HG03432 (cell line): ENCODE measurements at regions not wholly inside any gene's neighbourhood (a gene's known extent, or its start where the extent isn't known, plus 50 kb on each side); places are given as distances from the start of the nearest gene placed in this dataset.
"Not testable (repeated sequence)": the region's sequence is repeated elsewhere in the genome, so short reads cannot be mapped to it uniquely, and the experiment has no call there.

Experiments
- ATAC-seq: cut with Tn5 transposase; IDR thresholded peaks from one replicate; pipeline ENCODE4 v1.9.1; 2021; ENCODE audit warnings: mild to moderate bottlenecking, moderate library complexity; ENCODE audit not compliant: unreplicated experiment

GRCh38 chr14:27546111-27546510 lies 948.3 kb upstream of the NOVA1 start:
- no peak for ATAC-seq

- ATAC-seq: no peak
These were observed 956.0 kb upstream of the NOVA1 start for GRCh38 chr14:27553790-27554189.

DNA sequence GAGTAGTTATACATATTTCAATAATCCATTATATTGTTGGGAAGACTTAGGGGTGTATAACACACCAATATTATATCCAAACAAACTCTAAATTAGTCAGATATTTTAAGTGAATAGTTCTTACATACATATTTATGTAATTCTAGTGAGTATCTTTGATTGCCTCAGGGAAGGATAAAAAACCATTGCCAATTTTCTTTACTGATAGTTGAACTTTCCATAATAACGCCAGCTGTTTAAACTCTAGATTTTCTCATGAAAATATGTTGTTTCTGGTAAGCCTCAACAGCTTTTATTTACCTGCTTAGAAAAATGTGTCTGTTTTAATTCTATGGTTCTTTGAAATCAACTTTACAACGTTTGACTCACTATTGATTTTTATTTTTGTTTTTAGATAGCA lies 959.6 kb upstream of the NOVA1 start:
- no peak for ATAC-seq

DNA sequence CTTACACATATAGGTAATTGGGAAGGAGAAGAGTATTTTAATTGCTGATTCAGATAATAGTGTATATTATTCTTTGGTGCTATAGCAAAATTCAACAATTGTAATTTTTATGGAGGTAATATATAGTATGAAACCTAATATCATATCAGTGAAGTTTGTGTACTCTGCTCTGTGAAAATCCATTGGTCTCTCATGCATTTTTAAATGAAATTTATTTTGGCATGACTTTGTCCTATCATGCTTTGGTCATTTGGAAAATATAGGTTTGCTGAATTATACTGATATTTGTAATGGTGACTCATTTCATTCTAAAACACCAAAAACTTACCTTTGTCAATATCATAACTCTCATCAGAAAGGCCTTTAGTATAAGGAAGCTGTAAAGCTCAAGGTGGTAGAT lies 962.0 kb upstream of the NOVA1 start:
- no peak for ATAC-seq

- no peak for ATAC-seq
These were observed 969.1 kb upstream of the NOVA1 start for GRCh38 chr14:27566843-27567382.

DNA sequence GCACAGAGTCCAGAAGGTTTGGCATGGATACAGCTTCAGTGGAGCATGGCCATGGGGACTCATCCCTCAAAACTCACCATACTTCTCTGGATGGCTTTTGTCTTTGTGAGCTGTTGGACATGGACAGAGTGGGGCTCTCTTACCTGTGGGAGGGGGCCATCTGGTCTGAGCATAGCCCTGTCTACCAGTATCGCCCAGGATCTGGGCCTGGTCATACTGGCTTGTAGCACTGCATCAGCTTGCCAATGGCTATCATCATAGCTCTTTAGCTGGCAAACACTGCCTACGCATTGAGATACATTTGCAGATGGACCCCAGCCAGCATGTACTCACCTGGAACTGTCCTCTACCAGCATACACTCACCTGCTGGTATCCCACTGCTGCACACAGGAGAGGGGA lies 975.2 kb upstream of the NOVA1 start:
- ATAC-seq: no peak

DNA sequence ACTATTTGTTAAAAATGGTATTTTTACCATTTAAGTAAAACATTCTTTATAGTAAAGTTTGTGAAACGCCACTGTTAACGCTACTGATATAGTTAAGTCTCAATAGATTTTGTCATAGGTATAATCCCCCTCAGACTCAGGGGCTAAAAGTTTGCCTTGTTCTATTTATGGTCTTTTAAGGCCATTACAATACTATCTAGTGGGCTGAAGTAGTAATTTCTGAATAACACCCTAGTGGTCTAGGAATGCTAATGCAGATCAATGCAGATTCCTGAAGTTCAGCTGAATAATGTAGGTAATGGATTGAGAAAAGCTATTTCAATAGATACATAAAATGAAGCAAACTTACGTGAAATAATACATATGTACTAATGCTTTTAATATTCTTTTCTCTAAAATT lies 989.3 kb upstream of the NOVA1 start:
- ATAC-seq: no peak

DNA sequence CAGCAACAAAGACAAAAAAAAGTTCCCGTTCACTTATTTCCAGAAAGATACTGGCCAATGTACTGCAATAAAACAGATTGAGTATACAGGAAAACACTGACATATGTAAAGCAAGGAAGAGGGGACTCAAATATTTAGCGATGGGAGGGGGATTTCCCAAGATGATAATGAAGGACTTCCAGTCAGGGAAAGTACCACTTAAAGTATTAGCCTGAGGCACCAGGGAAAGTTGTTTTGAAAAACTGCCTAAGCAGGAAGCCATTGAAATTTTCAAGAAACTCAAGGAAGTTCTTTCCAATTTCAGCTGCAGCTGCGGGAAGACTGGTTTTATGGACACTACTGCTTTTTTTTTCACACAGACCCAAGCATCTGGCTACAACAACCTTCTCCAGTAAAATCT lies 1007.4 kb upstream of the NOVA1 start:
- ATAC-seq: no peak

DNA sequence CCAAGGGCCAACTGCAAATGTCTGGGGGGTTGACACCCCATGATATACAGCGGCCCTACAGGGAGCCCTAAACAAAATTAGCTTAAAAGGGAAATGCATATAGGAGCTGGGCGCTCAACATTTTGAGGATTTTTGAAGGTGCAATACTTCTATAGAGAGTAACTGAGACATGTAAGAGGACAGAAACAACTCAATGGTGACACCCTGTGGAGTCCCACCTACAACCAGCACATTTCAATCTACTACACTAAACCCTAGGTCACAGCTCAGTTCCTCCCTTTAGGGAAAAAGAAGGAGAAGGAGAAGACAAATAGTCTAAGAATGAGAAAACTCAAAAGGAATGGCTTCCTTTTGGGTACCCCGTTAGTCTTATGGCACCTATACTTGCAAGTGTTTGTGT lies 1010.5 kb upstream of the NOVA1 start:
- no peak for ATAC-seq

DNA sequence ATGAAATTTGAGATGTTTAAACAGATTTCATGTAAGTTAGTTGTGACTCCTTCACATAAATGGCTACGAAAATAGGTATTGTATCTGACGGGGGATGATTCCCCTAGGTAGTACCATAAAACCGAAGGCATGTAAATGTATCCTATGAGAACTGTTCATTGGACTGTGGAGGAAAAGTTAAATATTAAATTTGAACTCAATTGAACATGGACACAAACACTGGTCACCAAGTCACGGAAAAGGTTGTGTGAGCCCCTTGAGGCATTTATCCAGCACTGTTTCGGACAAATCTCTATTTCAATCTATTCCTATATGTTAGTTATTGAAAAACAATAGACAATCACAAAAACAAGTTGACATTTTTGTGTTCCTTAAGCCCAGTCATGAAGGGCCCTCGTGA lies 1014.3 kb upstream of the NOVA1 start:
- ATAC-seq: no peak

DNA sequence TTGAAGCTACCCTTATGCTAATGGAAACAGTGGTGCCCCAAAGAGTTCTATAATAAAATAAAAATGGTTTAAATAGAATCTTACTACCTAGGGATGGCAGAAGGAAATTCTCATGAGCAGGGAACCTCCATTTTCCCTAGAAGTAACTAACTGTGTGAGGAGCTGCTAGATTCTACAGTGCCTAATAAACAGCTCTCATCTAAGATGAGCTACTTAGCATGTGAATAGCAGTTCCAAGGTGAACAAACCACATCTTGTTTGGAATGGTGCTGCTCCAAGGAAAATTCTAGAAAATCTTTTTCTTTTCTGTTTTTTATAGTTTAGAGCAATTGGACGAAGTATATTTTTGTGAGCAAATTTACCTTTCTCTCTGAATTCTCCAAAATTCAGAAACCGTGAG lies 1015.3 kb upstream of the NOVA1 start:
- ATAC-seq: no peak

GRCh38 chr14:27623782-27624181 lies 1025.9 kb upstream of the NOVA1 start:
- ATAC-seq: no peak

GRCh38 chr14:27634056-27634970 lies 1036.5 kb upstream of the NOVA1 start:
- no peak for ATAC-seq

GRCh38 chr14:27640688-27641087 lies 1042.9 kb upstream of the NOVA1 start:
- ATAC-seq: not testable (repeated sequence)

- ATAC-seq: no peak
These were observed 1044.5 kb upstream of the NOVA1 start for GRCh38 chr14:27642251-27642866.

GRCh38 chr14:27660683-27661082 lies 1062.8 kb upstream of the NOVA1 start:
- ATAC-seq: no peak

DNA sequence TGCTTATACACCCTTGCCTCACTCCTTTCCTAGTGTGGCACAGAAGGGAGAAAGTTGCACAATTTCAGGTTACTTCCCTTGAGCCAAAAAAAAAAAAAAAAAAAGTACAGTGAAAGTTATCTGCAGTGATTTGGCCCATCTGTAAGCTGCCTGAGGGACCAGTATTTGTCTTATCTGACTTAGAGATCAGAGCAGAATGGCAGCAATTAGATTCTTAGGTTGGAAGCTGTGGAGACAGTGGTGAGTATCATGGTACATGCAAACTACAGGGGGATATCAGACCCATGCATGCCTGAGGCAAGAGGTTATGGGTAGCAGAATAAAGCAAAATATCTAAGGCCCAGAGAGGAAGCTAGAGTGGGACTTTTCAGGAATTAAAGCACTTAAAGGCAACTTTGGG lies 1070.7 kb upstream of the NOVA1 start:
- ATAC-seq: no peak

- no peak for ATAC-seq
These were observed 1074.2 kb upstream of the NOVA1 start for GRCh38 chr14:27672047-27672446.

- not testable (repeated sequence) for ATAC-seq
These were observed 1075.2 kb upstream of the NOVA1 start for GRCh38 chr14:27672811-27673737.

DNA sequence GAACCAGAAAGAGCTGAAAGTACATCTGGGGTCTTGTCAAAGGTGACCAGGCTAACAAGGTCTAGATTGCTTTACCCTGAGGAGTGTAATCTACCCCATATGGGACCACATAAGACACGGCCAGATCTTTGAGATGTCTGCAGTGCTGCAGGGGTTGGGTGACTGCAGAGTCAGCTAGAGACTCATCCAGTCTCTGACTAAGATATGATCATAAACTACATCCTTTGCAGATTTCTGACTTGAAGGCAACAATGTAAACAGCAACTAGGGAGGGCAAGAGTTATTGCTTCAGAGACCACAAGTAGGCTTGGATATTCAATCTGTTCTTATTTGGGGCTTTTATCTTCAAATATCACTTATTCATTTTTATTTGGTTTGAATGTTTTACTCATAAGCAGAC lies 1080.5 kb upstream of the FOXG1 start:
- no peak for ATAC-seq

DNA sequence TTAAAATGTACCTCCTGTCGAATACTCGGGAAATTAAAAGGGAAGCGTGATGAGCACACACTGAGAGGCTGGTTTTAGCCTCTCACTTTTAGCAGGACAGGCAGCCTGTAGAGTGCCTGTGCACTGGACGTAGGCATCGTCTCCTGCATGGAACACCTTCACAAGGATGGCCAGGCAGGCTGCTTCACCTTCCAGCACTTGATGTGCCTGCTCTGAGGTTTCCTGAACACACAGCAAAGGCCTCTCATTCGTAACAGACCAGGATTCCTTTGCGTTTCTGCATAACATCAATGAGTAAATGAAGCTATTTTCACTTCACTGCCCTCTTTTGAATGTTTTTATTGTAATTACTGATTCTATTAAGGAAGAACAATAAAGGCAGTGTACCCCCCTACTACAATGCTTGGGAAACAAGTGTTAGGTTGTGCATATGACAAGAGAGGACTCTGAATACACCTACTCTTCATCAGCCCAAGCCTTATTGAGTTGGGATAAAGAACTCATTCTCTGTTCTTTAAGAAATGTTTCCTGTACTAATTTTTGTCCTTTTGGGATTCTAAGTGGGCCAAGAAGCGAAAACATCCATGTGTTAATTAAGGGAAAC lies 1077.6 kb upstream of the FOXG1 start:
- ATAC-seq: no peak
